Stimulated activated CD8-positive, alpha-beta memory T cell treated with anti-CD3 and anti-CD28 coated beads, Interleukin-15, amount 100 ng/mL, for 48 hours (primary cell): ENCODE measurements at regions not wholly inside any gene's neighbourhood (a gene's known extent, or its start where the extent isn't known, plus 50 kb on each side); places are given as distances from the start of the nearest gene placed in this dataset.

Experiments used
- DNase-seq, 2 donors: peaks; one replicate each; pipeline ENCODE4 v3.0.0-alpha.2; 2020; ENCODE audit warnings: low read depth in 2 of 2

GRCh38 chr6:165721356-165721755 lies 58.3 kb upstream of the PDE10A start:
- DNase-seq = no peak

- no peak for DNase-seq
Measured at GRCh38 chr6:165718491-165718891, 55.5 kb upstream of the PDE10A start.

GRCh38 chr6:165717732-165718465 lies 54.9 kb upstream of the PDE10A start:
- DNase-seq = no peak

- DNase-seq = no peak
Measured at GRCh38 chr6:165716886-165717285, 53.8 kb upstream of the PDE10A start.

- no peak for DNase-seq
Measured at GRCh38 chr6:165715428-165715827, 52.4 kb upstream of the PDE10A start.

DNA sequence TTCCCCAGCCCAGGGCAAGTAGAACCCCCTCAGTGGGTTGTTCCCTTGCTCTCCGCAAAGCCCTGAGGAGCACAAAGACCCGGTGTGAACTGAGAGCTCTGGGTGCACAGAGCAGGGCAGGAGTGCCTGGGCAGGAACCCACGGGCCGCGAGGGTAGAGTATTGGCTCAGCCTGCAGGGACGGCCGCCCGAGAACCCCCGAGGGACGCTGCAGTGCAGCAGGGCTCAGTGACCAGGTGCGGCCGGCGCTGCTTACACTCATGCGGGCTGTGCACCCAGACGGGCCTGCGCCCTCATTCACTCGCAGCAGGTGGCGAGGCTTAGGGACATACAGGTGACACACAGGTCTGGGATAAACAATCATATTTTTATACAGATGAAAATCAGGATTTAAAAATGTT lies 51.9 kb upstream of the PDE10A start:
- no peak for DNase-seq

GRCh38 chr6:165713845-165714466 lies 50.9 kb upstream of the PDE10A start:
- no peak for DNase-seq
